ENCODE measurements at regions not wholly inside any gene's neighbourhood (a gene's known extent, or its start where the extent isn't known, plus 50 kb on each side); places are given as distances from the start of the nearest gene placed in this dataset.
"Not testable (repeated sequence)": the region's sequence is repeated elsewhere in the genome, so short reads cannot be mapped to it uniquely, and the experiment has no call there.

DNA sequence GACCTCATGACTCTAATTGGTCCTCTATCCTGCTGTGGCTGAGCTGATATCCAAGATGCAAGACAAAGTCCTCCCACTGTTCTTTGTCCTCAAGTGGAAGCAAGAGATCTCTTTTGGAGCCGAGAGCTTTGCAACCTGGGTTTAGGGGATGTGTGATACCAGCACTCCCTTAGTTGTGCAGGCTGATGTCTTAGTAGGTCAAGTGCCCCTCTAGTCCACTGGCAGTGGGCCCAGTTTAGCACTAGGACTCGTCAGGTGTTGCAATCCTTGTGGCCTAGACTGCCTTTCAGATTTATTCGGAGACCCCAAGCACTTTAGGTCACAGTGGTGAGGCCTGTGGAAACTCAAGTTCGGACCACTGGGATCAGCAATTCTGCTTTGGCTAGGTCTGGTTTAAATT, 64.0 kb downstream of the GPRASP3 start:
- DNase-seq: no peak

DNA sequence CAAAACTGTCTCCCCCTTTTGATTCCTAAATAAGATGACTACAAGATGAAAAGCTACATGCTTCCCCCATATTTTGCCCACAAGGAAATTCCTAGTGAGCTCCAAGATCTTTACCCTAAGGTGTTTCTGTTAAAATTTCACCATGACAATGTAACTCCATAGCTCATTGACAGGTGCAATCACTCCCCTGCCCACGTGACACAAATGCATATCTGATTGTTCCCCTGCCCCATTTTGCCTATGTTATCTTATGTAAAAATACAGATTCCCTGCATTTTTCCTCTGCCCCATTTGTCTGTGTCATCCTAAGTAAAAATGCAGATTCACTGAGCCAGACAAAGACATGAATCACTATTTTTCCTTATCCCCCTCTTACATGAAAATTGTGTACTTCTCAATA, 66.7 kb downstream of the GPRASP3 start:
- no peak for DNase-seq

DNA sequence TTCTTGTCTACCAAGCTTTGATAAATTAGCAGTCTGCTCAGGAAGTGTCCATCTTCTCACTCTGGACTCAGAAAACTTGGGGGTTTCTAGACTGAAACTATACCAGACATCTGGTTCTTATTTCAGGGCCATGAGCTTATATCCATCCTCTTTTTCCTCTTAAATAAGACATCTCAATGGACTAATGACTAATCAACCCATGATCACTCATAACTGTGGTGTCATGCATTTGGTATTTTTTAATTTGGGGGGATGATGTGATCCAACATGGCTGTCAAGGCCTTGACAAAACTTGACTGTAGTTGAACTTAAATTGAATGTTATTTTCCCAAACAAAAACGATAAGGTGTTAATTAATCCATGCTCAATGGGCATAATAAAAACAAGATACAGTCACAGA, 87.8 kb downstream of the GPRASP3 start:
- DNase-seq: no peak

DNA sequence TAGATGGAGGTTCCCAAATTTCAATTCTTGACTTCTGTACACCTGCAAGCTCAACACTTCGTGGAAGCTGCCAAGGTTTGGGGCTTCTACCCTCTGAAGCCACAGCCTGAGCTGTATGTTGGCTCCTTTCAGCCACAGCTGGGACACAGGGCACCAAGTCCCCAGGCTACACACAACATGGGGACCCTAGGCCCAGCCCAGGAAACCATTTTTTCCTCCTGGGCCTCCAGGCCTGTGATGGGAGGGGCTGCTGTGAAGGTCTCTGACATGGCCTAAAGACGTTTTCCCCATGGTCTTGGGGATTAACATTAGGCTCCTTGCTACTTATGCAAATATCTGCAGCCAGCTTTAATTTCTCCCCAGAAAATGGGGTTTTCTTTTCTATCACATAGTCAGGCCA, 97.7 kb downstream of the GPRASP3 start:
- DNase-seq: not testable (repeated sequence)

DNA sequence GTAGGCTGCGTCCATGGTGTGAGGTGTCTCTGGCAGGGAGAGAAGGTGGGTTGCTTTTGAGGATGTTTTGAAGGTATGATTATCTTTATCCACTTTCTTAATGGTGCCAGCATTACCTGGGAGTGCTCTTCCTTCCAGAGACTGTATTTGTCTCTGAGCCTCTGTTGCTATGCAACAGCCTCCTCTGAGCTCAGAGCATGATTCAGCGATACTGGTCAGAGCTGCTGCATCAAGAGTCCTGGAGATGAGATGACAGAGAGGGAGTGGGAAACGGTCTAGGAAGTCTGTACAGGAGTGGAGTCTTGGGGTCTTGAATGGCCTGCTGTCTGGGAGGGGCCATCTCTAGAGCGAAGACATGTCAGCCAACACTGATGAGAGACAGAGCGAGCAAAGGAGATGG, 104.4 kb upstream of the RAB40AL start:
- no peak for DNase-seq

DNA sequence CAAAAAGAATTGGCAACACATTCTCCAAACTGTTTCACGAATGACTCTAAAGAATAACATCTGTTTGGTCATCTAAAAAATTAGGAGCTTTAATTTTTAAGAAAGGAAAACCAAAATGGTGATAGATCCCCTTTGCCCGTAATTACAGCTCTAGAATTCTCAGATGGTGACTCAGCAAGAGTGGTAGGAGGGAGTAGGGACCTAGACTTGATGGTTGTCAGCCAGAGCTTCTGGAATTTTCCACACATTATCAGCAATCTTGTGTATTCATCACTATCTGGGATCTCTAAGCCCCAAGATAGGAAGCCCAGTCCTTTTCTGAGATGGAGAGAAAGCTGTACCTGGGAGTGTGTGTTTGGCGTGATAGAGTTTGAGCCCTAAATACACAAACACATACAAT, 103.9 kb upstream of the RAB40AL start:
- DNase-seq: no peak

DNA sequence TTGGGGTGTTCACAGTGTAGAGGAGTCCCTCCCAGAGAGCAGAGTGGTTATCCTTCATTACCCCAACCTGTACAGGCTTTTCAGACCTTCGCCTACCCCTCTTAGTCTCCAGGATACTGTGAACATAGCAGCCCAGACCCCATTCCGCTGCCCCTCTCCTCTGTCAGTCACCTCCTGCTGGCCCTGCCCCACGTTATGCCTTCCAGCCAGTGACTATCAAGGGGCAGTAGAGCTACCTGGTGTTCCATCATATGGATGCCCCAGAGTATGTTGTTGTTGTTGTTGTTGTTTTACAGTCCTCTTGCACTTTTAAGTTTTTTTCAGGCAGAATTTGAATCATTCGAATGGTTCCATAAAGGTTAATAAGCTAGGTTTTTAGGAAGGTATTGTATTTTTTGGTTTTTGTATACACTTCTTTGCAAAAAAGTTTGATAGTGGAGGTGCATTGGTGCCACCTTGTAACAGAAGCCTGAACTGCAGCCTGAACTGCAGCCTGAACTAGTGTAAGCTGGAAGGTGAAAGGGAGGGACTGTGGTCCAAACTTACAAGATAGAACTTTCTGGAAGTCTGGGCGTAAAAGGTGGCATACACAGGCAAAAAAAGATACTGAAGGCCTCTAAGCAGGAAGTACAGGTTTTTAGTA, 101.4 kb upstream of the RAB40AL start:
- peak; percentile 2 to 7 for DNase-seq

DNA sequence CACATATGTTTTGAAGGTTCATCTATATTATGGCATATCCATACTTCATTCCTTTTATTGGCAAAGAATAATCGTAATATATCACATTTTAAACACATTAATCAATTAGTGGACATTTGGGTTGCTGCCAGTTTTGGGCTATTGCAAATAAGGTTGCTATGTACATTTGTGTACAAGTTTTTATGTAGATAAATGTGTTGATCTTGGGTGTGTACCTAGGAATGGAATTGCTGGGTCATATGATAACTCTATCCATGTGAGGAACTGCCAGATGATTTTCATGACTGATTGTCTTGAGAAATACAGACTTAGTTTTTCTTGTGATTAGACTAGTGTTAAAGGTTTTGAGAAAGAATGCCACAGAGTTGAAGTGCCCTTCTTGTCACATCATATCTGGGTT, 99.2 kb upstream of the RAB40AL start:
- DNase-seq: no peak

DNA sequence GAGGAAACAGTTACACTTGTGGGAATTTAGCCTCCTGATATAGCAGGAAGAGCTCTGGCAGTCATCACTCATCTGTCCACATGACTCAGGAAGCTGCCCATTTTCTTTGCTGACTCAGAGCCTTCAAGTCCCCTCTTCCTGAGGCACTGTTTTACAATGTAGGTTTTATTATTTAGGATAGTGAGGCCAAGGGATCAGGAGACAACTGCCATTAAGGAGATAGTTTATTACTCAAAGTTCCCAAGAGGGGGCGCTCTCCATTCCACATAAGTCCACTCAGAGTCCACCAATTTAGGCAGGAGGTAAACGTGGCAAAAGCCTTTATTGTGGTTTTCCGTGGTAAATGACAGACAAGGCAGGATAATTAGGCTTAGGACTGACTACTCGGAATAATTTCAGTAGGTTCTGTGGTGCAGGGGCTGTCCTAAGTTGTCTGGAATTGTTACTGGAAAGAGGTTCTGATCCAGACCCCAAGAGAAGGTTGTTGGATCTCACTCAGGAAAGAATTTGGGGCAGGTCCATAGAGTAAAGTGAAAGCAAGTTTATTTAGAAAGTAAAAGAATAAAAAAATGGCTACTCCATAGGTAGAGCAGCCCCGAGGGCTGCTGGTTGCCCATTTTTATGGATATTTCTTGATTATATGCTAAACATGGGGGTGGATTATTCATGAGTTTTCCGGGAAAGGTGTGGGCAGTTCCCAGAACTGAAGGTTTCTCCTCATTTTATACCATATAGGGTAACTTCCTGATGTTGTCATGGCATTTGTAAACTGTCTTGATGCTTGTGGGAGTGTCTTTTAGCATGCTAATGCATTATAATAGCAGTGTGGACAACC, 96.0 kb upstream of the RAB40AL start:
- no peak for DNase-seq

DNA sequence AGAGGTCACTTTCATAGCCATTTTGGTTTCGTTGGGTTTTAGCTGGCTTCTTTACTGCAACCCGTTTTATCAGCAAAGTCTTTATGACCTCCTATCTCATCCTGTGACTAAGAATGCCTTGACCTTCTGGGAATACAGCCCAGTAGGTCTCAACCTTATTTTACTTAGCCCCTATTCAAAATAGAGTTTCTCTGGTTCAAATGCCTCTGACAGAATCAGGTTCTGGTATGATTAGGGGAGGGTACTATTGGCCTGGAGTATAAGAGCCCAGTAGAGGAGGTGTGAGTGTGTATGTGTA, 95.4 kb upstream of the RAB40AL start:
- DNase-seq: no peak

DNA sequence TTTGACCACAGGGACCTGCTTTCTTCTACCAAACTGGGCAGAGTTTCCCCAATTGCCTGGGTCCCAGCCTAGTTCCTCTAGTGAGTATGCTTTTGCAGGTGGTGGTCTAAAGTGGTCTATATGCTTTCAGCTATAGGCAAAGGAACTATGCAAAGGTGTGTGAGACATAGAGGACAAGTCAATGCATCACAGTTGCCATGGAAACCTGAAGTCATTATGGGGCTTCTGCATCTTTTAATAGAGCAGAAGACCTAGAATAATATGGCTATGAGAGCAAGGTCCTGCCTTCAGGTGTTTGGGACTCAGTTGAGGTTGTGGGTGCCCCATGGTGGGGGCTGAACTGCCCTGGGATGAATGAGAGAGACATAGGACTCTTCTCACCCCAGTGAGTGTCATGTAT, 92.1 kb upstream of the RAB40AL start:
- DNase-seq: no peak

DNA sequence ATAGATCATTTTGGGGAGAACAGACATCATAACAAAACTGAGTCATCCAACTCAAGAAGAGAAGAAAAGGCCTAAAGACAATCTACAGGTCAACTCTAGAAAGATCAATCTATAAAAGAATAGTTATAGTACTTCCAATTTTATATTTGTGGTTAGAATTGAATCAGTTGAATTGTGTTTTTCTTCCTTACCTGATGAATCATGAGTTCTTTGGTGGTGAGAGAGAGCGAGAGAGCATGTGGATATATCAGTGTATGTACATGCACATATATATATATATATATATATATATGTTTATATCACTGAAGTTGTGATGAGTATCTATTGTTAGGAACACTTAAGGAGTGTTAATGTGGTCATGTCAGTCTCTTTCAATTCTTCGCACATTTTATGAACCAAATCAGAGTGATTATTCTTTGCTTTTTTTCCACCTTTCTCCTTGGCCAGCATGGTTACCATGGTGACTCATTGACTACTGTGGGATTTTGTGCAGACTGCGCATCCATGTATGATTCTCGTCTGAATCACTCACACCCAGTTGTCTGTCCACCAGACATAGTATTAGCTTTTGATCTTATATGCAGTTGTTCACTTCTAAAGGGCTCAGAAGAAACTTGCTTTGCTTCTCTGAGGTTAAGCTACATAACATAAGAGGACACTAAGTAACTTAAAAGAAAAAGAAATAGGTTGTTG, 90.4 kb upstream of the RAB40AL start:
- no peak for DNase-seq

DNA sequence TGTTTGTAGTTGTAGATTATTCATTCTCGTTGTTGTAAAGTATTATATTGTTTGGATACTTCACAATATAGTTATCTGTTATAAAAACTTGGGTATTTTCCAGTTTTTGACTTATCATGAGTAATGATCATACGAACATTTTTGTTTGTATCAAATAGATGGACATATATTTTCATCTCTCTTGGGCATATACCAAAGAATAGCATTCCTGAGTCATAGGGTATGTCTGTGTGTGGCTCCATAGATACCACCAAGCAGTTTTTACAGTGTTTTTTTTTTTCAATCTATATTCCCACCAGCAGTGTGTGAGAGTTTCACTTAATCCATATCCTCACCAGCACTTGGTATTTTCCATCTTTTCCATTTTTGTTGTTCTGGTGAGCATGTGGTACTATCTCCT, 89.7 kb upstream of the RAB40AL start:
- no peak for DNase-seq

DNA sequence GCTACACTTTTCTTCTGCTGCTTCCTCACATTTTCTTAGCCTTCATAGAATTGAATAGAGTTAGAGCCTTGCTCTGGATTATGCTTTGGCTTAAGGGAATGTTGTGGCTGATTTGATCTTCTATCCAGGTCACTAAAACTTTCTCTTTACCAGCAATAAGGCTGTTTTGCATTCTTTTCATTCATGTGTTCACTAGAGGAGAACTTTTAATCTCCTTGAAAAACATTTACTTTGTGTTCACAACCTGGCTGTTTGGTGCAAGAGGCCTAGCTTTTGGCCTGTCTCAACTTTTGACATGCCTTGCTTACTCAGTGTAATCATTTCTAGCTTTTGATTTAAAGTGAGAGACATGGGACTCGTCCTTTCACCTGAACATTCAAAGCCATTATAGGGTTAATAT, 87.7 kb upstream of the RAB40AL start:
- DNase-seq: no peak

DNA sequence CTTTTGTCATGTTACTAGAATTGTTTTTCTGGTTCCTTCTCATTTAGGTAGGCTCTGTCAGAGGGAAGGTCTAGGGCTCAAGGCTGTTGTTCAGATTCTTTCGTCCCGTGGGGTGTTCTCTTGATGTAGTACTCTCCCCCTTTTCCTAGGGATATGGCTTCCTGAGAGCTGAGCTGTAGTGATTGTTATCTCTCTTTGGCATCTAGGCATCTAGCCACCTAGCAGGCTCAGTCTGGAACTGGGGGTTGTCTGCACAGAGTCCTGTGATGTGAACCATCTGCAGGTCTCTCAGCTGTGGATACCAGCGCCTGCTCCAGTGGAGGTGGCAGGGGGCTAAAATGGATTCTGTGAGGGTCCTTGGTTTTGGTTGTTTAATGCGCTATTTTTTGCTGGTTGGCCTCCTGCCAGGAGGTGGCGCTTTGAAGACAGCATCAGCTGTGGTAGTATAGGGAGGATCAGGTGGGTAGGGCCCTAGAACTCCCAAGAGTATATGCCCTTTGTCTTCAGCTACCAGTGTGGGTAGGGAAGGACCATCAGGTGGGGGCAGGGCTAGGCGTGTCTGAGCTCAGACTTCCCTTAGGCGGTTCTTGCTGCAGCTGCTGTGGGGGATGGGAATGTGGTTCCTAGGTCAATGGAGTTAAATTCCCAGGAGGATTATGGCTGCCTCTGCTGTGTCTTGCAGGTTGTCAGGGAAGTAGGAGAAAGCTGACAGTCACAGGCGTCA, 78.1 kb upstream of the RAB40AL start:
- peak in 1 of 2 experiments; percentile 0 for DNase-seq

DNA sequence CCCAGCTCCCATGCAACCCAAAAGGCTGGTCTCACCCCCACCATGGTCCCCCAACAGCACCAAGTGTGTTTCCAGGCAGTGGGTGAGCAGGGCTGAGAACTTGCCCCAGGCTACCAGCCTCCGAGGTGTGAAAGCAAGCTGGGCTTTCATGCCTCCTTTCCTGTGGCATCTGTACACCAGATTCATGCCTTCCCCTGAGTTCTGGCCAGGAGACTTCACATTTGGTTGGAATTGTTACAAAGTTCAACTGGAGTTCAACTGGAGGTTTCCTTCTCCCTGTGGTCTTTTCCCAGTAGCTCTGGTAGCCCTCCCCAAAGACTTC, 77.6 kb upstream of the RAB40AL start:
- no peak for DNase-seq

DNA sequence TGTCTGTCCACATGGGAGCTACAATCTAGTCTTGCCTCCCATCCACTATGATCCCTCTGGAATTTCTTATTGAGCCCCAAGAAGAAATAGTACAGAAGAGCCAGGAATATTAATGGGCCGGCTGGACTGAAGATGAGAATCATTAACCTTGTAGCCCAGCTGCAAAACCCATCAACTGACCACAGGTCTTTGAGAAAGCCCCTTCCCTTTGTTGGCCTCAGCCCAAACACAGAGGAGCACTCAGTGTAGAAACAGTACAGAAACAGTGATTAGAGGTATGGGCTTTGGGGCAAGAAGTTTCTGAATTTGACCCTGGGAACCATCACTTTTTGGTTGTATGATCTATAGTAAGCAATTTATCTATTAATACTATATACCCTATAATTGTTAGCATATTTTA, 76.8 kb upstream of the RAB40AL start:
- DNase-seq: no peak

DNA sequence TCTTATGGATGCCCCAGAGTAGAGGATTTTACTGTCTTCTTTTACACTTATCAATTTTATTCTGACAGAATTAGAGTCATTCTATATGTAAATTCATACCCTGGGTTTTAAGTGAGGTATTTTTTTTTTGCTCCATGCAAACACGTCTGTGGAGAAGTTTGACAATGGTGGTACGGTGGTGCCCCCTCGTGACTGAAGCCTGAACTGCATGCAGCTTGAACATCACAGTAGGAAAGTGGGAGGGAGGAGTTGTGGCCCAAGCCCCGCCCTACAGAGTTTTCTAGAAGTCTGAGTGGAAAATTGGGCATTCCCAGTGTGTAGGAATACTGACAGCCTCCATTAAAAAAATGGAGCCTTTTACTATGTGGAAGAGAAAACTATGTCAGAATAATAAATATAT, 73.3 kb upstream of the RAB40AL start:
- DNase-seq: peak; percentile 68 to 74

DNA sequence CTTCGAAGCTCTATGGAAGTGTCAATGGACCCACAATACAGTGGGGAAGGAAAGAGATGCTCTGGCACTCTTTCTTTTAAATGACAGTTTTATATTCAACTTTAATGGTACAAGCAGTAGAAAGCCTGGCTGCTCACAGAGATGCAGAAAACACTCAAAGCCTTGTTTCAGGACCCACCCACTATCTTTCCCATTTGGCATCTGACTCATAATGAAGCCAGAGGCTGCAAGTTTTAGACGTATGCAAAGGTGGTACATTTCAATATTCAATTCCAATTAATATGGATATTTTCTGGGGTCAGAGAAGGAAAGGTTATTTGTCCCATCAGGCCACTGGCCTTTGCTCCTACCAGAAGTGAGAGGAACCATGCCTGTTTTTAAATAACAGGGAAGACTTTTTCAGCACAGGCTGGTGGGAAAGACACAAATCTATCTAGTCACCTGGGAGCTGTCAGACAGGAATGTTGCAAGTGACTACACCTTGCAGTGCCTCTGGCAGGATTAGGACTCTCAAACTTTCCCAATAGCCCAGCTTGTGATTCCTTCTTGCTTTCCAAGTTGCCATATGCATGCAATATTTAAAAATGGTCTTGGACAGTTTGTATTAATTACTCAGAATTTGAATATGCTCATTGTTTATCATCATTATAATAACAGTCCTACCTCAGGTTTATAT, 70.0 kb upstream of the RAB40AL start:
- DNase-seq: no peak

DNA sequence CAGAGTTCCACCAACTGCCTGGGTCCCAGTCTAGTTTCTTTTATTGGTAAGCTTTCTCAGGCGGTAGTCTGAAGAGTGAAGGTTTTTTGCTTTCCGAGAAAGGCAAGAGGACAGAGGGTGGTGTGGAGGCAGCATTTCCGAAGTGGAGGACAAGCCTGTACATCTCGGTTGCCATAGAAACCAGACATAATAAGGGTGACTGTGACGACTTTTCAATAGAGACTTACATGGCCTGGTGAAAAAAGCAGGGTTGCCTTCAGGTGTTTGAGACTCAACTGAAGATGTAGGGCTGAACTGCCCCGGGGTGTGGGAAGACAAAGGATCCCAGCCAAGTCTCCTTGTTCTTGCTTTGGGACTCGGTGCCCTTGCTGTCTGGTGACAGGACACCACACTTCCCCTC, 53.6 kb upstream of the RAB40AL start:
- no peak for DNase-seq
